HCT116 (cell line): ENCODE measurements at regions not wholly inside any gene's neighbourhood (a gene's known extent, or its start where the extent isn't known, plus 50 kb on each side); places are given as distances from the start of the nearest gene placed in this dataset.

Source experiments
- ATAC-seq: fragments of 200-7000 bp; cut with Tn5 transposase; 2 replicates; pipeline ENCODE4 v1.9.1; 2020; ENCODE audit warnings: mild to moderate bottlenecking, moderate library complexity
- BruUV-seq: library from RNA; stranded (reverse); fragments of 400-500 nt; replicated peaks from 2 replicates; lab custom pipeline; 2021; lab: Mats Ljungman, UMichigan
- CTCF ChIA-PET: fragments of 300-600 bp; sonication (Branson Sonifier 250); formaldehyde crosslinking; loops from one replicate; lab custom pipeline; 2021; ENCODE audit warnings: antibody characterized with exemption; lab: Charles Lee
- POLR2A ChIA-PET: fragments of 300-600, 350-600 bp; sonication (Branson Sonifier 250); formaldehyde crosslinking; loops from one replicate; lab custom pipeline; 2021; ENCODE audit warnings: antibody characterized with exemption; lab: Charles Lee
- RAD21 ChIA-PET, 2 experiments: fragments of 300-600 bp; sonication (Branson Sonifier 250); formaldehyde crosslinking; loops; one replicate each; lab custom pipeline; 2023; ENCODE audit warnings: low total read pairs in 2 of 2; ENCODE audit not compliant: uncharacterized antibody in 2 of 2, unreplicated experiment in 2 of 2, low non-redundant PET in 1 of 2; lab: Charles Lee
- DNase-seq: peaks from one replicate; pipeline ENCODE4 v3.0.0-alpha.2; 2010; ENCODE audit warnings: low read depth, low spot score
- H2AFZ ChIP-seq: fragments of 200-600 bp; shearing (Covaris generic), sonication (generic); 2 replicates; pipeline ENCODE4 v1.6.1; 2017; ENCODE audit warnings: low read depth, mixed run types, mixed read lengths, antibody characterized with exemption, low read length; ENCODE audit not compliant: poor library complexity, severe bottlenecking
- H3K27ac ChIP-seq: 2 replicates; pipeline ENCODE4 v1.5.1; 2012; ENCODE audit warnings: low read depth, low read length
- H3K27me3 ChIP-seq: fragments of 200-600 bp; sonication (generic); 2 replicates; pipeline ENCODE4 v1.6.1; 2016; ENCODE audit warnings: mixed run types, low read length, mixed read lengths; ENCODE audit not compliant: insufficient read depth
- H3K36me3 ChIP-seq, 2 experiments: fragments of 200-500 bp in 1 of 2; fragments of 200-600 bp in 1 of 2; sonication (Bioruptor generic) in 1 of 2; sonication (generic) in 1 of 2; 2 replicates each; pipeline versions ENCODE4 v1.5.1 to v1.6.1; 2014 to 2016; ENCODE audit warnings: low read length in 2 of 2, inconsistent platforms in 1 of 2, mixed read lengths in 1 of 2, mixed run types in 1 of 2; ENCODE audit not compliant: insufficient read depth in 2 of 2, control insufficient read depth in 1 of 2
- H3K4me1 ChIP-seq, 2 experiments: fragments of 200-600 bp in 1 of 2; sonication (generic) in 1 of 2; 2 replicates each; pipeline versions ENCODE4 v1.5.1 to v1.6.1; 2012 to 2017; ENCODE audit warnings: low read length in 2 of 2, inconsistent platforms in 1 of 2, mild to moderate bottlenecking in 1 of 2, mixed read lengths in 1 of 2, mixed run types in 1 of 2, moderate library complexity in 1 of 2; ENCODE audit not compliant: insufficient read depth in 2 of 2, control insufficient read depth in 1 of 2
- H3K4me2 ChIP-seq: fragments of 200-600 bp; sonication (generic); 2 replicates; pipeline ENCODE4 v1.6.1; 2017; ENCODE audit warnings: mixed run types, low read length, mixed read lengths
- H3K4me3 ChIP-seq, 2 experiments: fragments of 200-600 bp in 1 of 2; sonication (generic) in 1 of 2; replicated peaks in 1 of 2; 2 replicates each; pipeline ENCODE4 v1.5.1; 2011 to 2016; ENCODE audit warnings: low read length in 2 of 2, control low read depth in 1 of 2, low read depth in 1 of 2, mild to moderate bottlenecking in 1 of 2, mixed read lengths in 1 of 2, mixed run types in 1 of 2
- H3K79me2 ChIP-seq: fragments of 200-600 bp; sonication (generic); 2 replicates; pipeline ENCODE4 v1.6.1; 2017; ENCODE audit warnings: mild to moderate bottlenecking, mixed run types, low read length, moderate library complexity, mixed read lengths; ENCODE audit not compliant: insufficient read depth
- H3K9ac ChIP-seq: fragments of 200-600 bp; sonication (generic); 2 replicates; pipeline ENCODE4 v1.6.1; 2016; ENCODE audit warnings: low read length, mixed read lengths
- H3K9me2 ChIP-seq: fragments of 200-600 bp; sonication (generic), shearing (Covaris generic); 2 replicates; pipeline ENCODE4 v1.6.1; 2017; ENCODE audit warnings: mixed run types, mild to moderate bottlenecking, moderate library complexity; ENCODE audit not compliant: insufficient read depth
- H3K9me3 ChIP-seq, 2 experiments: fragments of 200-500 bp in 1 of 2; fragments of 200-600 bp in 1 of 2; sonication (Bioruptor generic) in 1 of 2; sonication (generic) in 1 of 2; 2 replicates each; pipeline ENCODE4 v1.6.1; 2014 to 2017; ENCODE audit warnings: low read length in 2 of 2, mixed read lengths in 2 of 2, inconsistent platforms in 1 of 2, low read depth in 1 of 2, mild to moderate bottlenecking in 1 of 2, mixed run types in 1 of 2, moderate library complexity in 1 of 2; ENCODE audit not compliant: control insufficient read depth in 1 of 2, insufficient read depth in 1 of 2
- H4K20me1 ChIP-seq: fragments of 200-600 bp; sonication (generic), shearing (Covaris generic); 2 replicates; pipeline ENCODE4 v1.6.1; 2017; ENCODE audit warnings: mixed run types, mild to moderate bottlenecking, moderate library complexity; ENCODE audit not compliant: insufficient read depth
- CBX3 ChIP-seq: IDR thresholded peaks from 2 replicates; pipeline ENCODE4 v1.6.1; 2012; ENCODE audit warnings: low read depth
- CEBPB ChIP-seq: IDR thresholded peaks from 2 replicates; pipeline ENCODE4 v1.6.1; 2012; ENCODE audit warnings: low read depth
- ELF1 ChIP-seq: IDR thresholded peaks from 2 replicates; pipeline ENCODE4 v1.6.1; 2012; ENCODE audit warnings: low read depth, borderline replicate concordance
- JUND ChIP-seq: IDR thresholded peaks from 2 replicates; pipeline ENCODE4 v1.6.1; 2012
- MAX ChIP-seq: IDR thresholded peaks from 2 replicates; pipeline ENCODE4 v1.6.1; 2012
- POLR2A ChIP-seq: IDR thresholded peaks from 2 replicates; pipeline ENCODE4 v1.7.0; 2011; ENCODE audit warnings: borderline replicate concordance; ENCODE audit not compliant: insufficient read depth, insufficient read length; ENCODE audit errors: extremely low read depth
- SRF ChIP-seq: IDR thresholded peaks from 2 replicates; pipeline ENCODE4 v1.6.1; 2012; ENCODE audit warnings: low read depth
- YY1 ChIP-seq: IDR thresholded peaks from 2 replicates; pipeline ENCODE4 v1.6.1; 2011; ENCODE audit warnings: low read length, low read depth, moderate library complexity, mild to moderate bottlenecking; ENCODE audit not compliant: insufficient replicate concordance; ENCODE audit errors: extremely low read depth
- ZBTB33 ChIP-seq: IDR thresholded peaks from 2 replicates; pipeline ENCODE4 v1.6.1; 2011; ENCODE audit warnings: mild to moderate bottlenecking, low read length, moderate library complexity; ENCODE audit not compliant: insufficient replicate concordance; ENCODE audit errors: extremely low read depth
- intact Hi-C: fragments of 100-400 bp; cut with micrococcal nuclease; formaldehyde crosslinking; loops from 2 replicates; pipeline ENCODE4 v1.10.0; 2022

GRCh38 chr7:156534925-156535324, 105.6 kb upstream of the RNF32 start:
- no peaks in the 10 kb centered on the region for H3K9me3 ChIP-seq
- no peak overlapping the region for H3K9ac ChIP-seq
- TF ChIP-seq YY1, result no peak
- no peak for TF ChIP-seq JUND
- no peak for TF ChIP-seq MAX
- no peak for TF ChIP-seq ZBTB33
- ChIA-PET RAD21 (no interaction called here), CTCF (no interaction called here), POLR2A (no interaction called here)
- no peaks in the 10 kb centered on the region for H3K4me1 ChIP-seq
- no peak overlapping the region for H3K4me2 ChIP-seq
- H3K36me3 ChIP-seq, result no peaks in the 10 kb centered on the region
- H3K79me2 ChIP-seq, result no peaks in the 10 kb centered on the region
- intact Hi-C loops, result no loop called here
- ATAC-seq (no peak), DNase-seq (no peak)
- BruUV-seq, result no TSS peak
- H3K27me3 ChIP-seq, result peaks cover 3% of the 10 kb centered on the region; the same call in 1 of the 2 replicates
- no peak overlapping the region for H2AFZ ChIP-seq
- H3K4me3 ChIP-seq, result no peak overlapping the region
- H4K20me1 ChIP-seq, result no peaks in the 10 kb centered on the region
- H3K9me2 ChIP-seq, result no peaks in the 10 kb centered on the region
- no peak overlapping the region for H3K27ac ChIP-seq

- no peaks in the 10 kb centered on the region for H3K79me2 ChIP-seq
- POLR2A ChIA-PET, result no interaction called here
- RAD21 ChIA-PET, result no interaction called here
- no peaks in the 10 kb centered on the region for H3K36me3 ChIP-seq
- no peak overlapping the region for H3K9ac ChIP-seq
- no peak overlapping the region for H3K4me2 ChIP-seq
- H3K27ac ChIP-seq, result no peak overlapping the region
- H3K9me2 ChIP-seq, result no peaks in the 10 kb centered on the region
- no peak for ATAC-seq
- CTCF ChIA-PET, result no interaction called here
- H3K9me3 ChIP-seq, result no peaks in the 10 kb centered on the region
- no TSS peak for BruUV-seq
- H3K4me3 ChIP-seq, result no peak overlapping the region
- TF ChIP-seq CEBPB (no peak), SRF (no peak), YY1 (no peak), CBX3 (no peak), JUND (no peak), MAX (no peak), POLR2A (no peak), ELF1 (no peak)
- no peaks in the 10 kb centered on the region for H3K4me1 ChIP-seq
- no peak for DNase-seq
- intact Hi-C loops, result no loop called here
- H2AFZ ChIP-seq, result no peak overlapping the region
- H3K27me3 ChIP-seq, result no peaks in the 10 kb centered on the region; the same call in 1 of the 2 replicates
- H4K20me1 ChIP-seq, result no peaks in the 10 kb centered on the region
Observed at GRCh38 chr7:156533964-156534363, 106.6 kb upstream of the RNF32 start.
